ENCODE measurements at regions not wholly inside any gene's neighbourhood (a gene's known extent, or its start where the extent isn't known, plus 50 kb on each side); places are given as distances from the start of the nearest gene placed in this dataset.

GRCh38 chr5:107063511-107063910 is 607.2 kb downstream of the EFNA5 start:
- TF ChIP-seq YY1 (IDR thresholded peaks at IDR 0.05; ENCODE audit: low read depth) (no peak), CEBPB (IDR thresholded peaks at IDR 0.05) (no peak), EGR1 (IDR thresholded peaks at IDR 0.05) (no peak), REST (IDR thresholded peaks at IDR 0.05; ENCODE audit: low read depth) (no peak), RAD21 (IDR thresholded peaks at IDR 0.05; ENCODE audit: low read depth) (no peak), TCF12 (IDR thresholded peaks at IDR 0.05; ENCODE audit: low read depth) (no peak), NFIC (IDR thresholded peaks at IDR 0.05) (no peak), EP300 (IDR thresholded peaks at IDR 0.05; ENCODE audit: borderline replicate concordance) (no peak), TAF1 (IDR thresholded peaks at IDR 0.05; ENCODE audit: low read depth) (no peak), USF1 (IDR thresholded peaks at IDR 0.05) (no peak)
